Neural progenitor cell (in vitro differentiated cells): ENCODE measurements at regions not wholly inside any gene's neighbourhood (a gene's known extent, or its start where the extent isn't known, plus 50 kb on each side); places are given as distances from the start of the nearest gene placed in this dataset.

Source experiments
- CTCF ChIP-seq: fragments of 200-600 bp; sonication (generic); IDR thresholded peaks from 2 replicates; pipeline ENCODE4 v1.5.1; 2017; ENCODE audit warnings: antibody characterized with exemption, mild to moderate bottlenecking
- EZH2phosphoT487 ChIP-seq: fragments of 200-600 bp; sonication (generic); IDR thresholded peaks from 2 replicates; pipeline ENCODE4 v1.6.1; 2017; ENCODE audit warnings: antibody characterized with exemption

- no peak for TF ChIP-seq CTCF
- TF ChIP-seq EZH2phosphoT487 = no peak
Measured at GRCh38 chr16:55113210-55113609, 182.5 kb downstream of the IRX5 start.
